ENCODE measurements at regions not wholly inside any gene's neighbourhood (a gene's known extent, or its start where the extent isn't known, plus 50 kb on each side); places are given as distances from the start of the nearest gene placed in this dataset.

DNA sequence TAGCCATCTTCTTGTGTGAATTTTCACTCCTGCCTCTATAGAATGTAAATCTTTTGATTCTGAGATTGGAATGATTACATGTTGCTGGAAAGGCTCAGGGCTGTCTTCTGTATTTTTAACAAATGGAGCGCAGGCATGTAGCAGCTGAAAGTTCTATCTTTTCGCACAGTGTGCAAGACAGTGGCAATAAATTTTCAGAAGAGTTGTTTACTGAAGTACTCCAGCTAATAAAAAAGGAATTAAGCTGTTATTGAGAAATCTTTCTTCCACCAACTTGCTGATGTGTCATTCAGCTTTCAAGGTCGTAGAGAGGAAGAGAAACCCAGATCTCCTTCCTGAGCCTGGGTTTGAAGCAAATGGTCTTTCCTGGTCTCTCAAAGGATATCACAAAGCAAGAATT is 122.0 kb upstream of the PUDP start:
- 20 to 28% methylated on average over 3 of the region's 3 CpGs for WGBS, 2 donors
- TF ChIP-seq, protein P1, sequence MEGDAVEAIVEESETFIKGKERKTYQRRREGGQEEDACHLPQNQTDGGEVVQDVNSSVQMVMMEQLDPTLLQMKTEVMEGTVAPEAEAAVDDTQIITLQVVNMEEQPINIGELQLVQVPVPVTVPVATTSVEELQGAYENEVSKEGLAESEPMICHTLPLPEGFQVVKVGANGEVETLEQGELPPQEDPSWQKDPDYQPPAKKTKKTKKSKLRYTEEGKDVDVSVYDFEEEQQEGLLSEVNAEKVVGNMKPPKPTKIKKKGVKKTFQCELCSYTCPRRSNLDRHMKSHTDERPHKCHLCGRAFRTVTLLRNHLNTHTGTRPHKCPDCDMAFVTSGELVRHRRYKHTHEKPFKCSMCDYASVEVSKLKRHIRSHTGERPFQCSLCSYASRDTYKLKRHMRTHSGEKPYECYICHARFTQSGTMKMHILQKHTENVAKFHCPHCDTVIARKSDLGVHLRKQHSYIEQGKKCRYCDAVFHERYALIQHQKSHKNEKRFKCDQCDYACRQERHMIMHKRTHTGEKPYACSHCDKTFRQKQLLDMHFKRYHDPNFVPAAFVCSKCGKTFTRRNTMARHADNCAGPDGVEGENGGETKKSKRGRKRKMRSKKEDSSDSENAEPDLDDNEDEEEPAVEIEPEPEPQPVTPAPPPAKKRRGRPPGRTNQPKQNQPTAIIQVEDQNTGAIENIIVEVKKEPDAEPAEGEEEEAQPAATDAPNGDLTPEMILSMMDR (IDR thresholded peaks at IDR 0.05): no peak
- TF ChIP-seq POLR2A (IDR thresholded peaks at IDR 0.05): no peak
- H3K4me3 ChIP-seq (ENCODE audit: low read depth, poor library complexity, severe bottlenecking): no peak overlapping the region
- DNase-seq (ENCODE audit: low spot score in 2 of 2): no peak
- intact Hi-C loops (cut with DNase I; ENCODE audit: low total_unique reads): no loop called here

DNA sequence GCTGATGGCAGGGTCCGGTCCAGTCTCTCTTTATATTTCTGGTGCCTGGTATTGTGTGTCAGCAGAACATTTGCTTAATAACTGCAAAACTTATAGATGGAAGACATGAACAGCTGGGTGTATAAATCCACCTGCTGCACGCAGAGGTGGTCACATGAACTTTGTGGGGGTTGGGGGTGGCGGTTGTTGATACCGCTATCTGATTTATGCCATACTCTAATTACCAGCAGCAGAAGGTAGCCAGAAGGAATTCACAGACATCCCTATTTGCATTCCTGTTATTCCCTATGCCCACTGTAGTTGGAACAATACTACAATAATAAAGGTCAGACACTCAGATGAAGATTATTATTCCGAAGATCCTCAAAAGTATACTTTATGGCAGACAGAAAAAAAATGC is 121.6 kb upstream of the PUDP start:
- WGBS, 2 donors: 61 to 64% methylated on average over 5 of the region's 5 CpGs
- no peak for DNase-seq (ENCODE audit: low spot score in 2 of 2)
- H3K4me3 ChIP-seq (ENCODE audit: low read depth, poor library complexity, severe bottlenecking): no peak overlapping the region
- intact Hi-C loops (cut with DNase I; ENCODE audit: low total_unique reads): no loop called here
- no peak for TF ChIP-seq POLR2A (IDR thresholded peaks at IDR 0.05)
- TF ChIP-seq, protein P1 (IDR thresholded peaks at IDR 0.05): no peak

DNA sequence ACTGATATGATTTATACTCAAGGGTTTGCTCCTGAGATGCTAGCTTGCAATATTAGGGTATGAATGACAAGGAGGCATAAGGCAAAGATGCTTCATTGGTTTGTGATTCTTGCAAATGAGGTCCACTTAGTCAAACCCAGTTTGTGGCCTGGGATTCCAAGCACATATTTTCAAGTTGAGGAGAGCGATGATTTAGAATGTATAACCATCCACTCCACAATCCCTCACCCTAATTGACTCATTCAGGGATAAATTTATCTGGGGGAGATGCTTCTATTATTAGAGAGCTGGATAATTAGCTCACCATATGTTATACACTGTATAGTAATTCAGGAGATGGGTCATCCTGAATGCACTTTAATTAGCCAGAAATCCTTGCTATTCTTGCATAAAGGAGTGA is 118.3 kb upstream of the PUDP start:
- no peak overlapping the region for H3K4me3 ChIP-seq (ENCODE audit: low read depth, poor library complexity, severe bottlenecking)
- 91 to 100% methylated on average over 1 of the region's 1 CpG for WGBS, 2 donors
- no peak for TF ChIP-seq POLR2A (IDR thresholded peaks at IDR 0.05)
- TF ChIP-seq, protein P1 (IDR thresholded peaks at IDR 0.05): no peak
- DNase-seq (ENCODE audit: low spot score in 2 of 2): no peak
- intact Hi-C loops (cut with DNase I; ENCODE audit: low total_unique reads): no loop called here

DNA sequence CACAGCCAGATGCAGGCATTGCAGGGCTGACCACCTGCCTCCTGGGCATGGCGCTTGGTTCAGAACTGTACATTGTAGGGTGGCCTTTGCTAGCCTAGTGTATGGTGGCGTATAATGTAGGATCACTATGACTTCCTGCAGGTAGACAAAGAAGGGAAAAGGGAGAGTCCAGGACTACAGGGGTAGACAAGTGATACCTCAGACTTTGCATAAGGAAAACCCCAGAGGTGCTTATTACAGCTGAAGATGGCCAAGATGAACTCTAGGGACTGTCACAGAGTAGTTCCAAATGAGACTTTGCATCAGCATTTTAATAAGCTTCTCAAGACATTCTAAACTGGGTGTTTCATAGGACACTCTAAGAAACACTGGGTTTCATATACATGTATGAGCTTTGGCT is 116.4 kb upstream of the PUDP start:
- H3K4me3 ChIP-seq (ENCODE audit: low read depth, poor library complexity, severe bottlenecking): no peak overlapping the region
- TF ChIP-seq, protein P1 (IDR thresholded peaks at IDR 0.05): no peak
- TF ChIP-seq POLR2A (IDR thresholded peaks at IDR 0.05): no peak

DNA sequence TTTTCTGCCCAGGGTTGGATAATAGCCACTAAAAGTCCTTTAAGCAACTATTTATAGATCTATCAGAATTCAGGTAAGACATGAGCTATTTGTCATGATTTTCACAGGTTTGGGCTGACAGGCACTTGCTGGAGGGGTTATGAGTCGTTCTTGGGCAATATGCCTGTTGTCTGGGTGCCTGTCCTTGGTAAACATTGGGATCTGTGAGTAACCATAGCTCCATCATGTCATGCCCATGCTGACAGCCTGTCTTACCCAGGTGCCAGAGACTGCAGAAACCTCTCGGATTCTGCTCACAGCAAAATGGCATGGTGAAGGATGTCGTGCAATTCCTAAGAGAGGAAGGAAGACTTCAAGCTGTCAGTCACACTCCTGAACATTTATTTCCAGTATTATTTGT is 116.0 kb upstream of the PUDP start:
- intact Hi-C loops (cut with DNase I; ENCODE audit: low total_unique reads): no loop called here
- H3K4me3 ChIP-seq (ENCODE audit: low read depth, poor library complexity, severe bottlenecking): no peak overlapping the region
- peak in 1 of 2 donors; percentile 14 for DNase-seq (ENCODE audit: low spot score in 2 of 2)
- no peak for TF ChIP-seq POLR2A (IDR thresholded peaks at IDR 0.05)
- TF ChIP-seq, protein P1 (IDR thresholded peaks at IDR 0.05): no peak
- WGBS, 2 donors: 20 to 43% methylated on average over 1 to 3 of the region's 3 CpGs

More for the DNA sequence above, 116.4 kb upstream of the PUDP start:
- WGBS, 2 donors: 77 to 96% methylated on average over 2 of the region's 2 CpGs
- no peak for DNase-seq (ENCODE audit: low spot score in 2 of 2)
- intact Hi-C loops (cut with DNase I; ENCODE audit: low total_unique reads): no loop called here

DNA sequence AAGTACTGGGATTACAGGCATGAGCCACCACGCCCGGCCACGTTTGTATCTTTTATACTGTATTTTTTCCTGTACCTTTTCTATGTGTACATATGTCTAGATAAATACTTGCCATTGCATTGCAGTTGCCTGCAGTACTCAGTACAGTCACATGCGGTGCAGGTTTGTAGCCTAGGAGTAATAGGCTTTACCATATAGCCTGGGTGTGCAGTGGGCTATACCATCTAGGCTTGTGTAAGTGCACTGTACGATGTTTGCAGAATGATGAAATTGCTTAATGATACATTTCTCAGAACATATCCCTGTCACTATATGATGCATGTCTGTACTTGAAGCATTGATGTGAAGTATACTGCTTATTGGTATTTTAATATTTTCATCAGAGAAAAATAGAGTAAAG is 115.4 kb upstream of the PUDP start:
- intact Hi-C loops (cut with DNase I; ENCODE audit: low total_unique reads): no loop called here
- no peak overlapping the region for H3K4me3 ChIP-seq (ENCODE audit: low read depth, poor library complexity, severe bottlenecking)
- WGBS, 2 donors: 76 to 79% methylated on average over 5 of the region's 5 CpGs
- no peak for TF ChIP-seq POLR2A (IDR thresholded peaks at IDR 0.05)
- TF ChIP-seq, protein P1 (IDR thresholded peaks at IDR 0.05): no peak
- no peak for DNase-seq (ENCODE audit: low spot score in 2 of 2)
